Stimulated activated CD4-positive, alpha-beta T cell treated with anti-CD3 and anti-CD28 coated beads, Interleukin-4, amount 100 ng/mL, for 4 hours (primary cell): ENCODE measurements at regions not wholly inside any gene's neighbourhood (a gene's known extent, or its start where the extent isn't known, plus 50 kb on each side); places are given as distances from the start of the nearest gene placed in this dataset.

Experiments
- DNase-seq, 2 experiments: peaks; one replicate each; pipeline ENCODE4 v3.0.0-alpha.2; 2020

GRCh38 chr5:107293541-107294210, 377.1 kb downstream of the EFNA5 start:
- DNase-seq, result no peak

- DNase-seq, result no peak
Measured at GRCh38 chr5:107291866-107292265, 378.9 kb downstream of the EFNA5 start.

DNA sequence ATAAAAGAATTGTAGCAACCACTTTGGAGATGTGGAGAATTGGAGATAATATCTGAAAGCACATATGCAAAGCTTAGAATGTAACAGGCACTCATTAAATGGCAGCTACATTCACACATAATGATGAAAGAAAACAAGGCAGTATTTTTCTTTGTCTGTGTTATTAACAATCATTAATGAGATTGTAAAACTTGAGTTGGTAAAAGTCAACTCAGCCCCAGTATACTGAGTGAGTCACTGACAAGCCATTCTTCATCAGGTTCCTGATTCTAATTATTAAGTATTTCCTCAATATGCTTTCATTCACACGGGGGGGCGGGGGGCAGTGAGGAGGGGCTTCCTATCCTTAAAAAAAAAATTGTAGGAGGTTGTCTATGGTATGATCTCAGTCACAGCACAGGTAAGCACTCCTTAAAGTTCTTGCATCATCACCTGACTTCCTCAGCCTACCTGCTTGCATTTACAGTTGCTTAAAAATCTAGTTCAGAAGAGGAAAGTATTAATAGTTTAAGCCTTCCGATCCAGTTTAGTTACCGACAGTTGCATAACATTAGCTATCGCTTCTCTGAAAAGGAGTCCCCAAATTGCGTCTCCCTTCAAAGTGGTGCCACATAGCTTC, 379.8 kb downstream of the EFNA5 start:
- no peak for DNase-seq

- no peak for DNase-seq
Measured at GRCh38 chr5:107289030-107289714, 381.6 kb downstream of the EFNA5 start.

DNA sequence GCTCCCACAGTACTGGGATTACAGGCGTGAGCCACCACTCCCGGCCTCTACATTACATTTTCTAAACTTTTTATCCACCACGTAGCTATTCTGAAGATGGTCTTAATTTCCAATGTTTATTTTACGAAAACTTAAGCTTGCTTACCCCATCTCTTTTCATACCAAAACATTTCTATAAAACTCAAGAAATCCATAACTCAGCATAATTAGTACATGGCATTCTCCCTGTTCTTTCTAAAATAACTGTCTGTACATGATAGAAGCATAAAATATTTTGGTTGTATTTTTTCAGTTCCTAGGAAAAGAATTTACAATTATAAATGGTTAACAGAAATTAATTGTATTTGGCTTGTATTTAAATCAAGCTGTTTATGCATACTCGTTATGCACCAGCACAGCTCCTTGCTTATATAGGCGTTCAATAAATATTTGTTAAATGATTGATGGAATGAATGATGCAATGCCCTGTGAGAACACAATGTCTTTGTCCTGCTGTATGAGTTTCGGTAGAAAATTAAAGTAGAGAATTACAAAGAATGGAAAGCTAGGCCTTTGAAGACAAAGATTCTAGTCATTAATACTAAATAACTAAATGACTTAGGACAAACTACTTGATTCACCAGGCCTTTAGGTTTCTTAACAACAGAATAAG, 384.2 kb downstream of the EFNA5 start:
- DNase-seq, result no peak

DNA sequence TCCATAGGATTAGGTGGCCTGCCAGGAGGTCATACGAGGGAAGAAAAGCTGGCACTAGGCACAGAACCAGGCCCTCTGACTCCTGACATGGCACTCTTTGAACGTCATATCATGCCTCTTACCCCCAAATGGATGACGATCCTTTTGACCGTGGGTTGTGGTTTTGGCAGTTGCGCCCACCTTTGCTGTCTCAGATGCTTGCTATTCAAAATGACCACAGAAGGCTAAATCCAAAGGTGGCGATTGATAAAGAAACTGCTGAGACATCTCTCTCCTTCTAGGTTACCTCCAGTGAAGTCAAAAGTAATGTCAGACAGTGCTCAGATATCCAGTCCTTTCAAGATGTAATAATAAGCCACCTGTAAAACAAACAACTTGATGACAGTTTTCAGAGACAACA, 385.0 kb downstream of the EFNA5 start:
- no peak for DNase-seq

DNA sequence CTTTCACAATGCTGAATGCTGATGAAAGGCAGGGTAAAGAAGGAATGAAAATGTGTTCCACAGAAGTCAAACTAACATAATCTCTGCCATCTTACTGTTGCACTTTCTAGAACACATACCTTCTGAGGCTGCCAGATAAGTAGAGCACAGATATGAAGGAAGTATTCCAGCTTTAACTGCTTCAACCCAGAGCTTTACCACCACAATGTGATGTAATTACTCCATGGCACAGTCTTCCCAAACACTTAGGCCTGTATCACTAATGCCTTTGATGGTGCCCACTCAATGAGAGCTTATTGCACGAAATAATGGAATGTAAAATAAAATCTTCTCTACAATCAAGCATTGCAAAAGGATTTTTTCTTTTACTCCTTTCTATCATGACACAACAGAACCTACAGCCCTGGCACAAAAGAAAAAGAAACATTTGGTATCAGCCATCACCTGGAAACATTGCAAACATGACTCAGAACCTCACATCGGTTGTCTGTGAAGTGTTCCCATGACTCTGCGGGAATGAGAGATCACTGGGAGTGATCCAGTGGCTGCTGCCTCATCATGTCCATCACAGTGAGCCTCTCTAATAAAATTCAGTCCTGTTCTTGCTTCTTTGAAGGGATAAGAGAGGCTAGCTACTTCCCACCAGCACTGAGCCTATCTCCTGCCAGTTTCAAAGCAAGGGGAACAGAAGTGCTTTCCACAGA, 385.8 kb downstream of the EFNA5 start:
- no peak for DNase-seq

DNA sequence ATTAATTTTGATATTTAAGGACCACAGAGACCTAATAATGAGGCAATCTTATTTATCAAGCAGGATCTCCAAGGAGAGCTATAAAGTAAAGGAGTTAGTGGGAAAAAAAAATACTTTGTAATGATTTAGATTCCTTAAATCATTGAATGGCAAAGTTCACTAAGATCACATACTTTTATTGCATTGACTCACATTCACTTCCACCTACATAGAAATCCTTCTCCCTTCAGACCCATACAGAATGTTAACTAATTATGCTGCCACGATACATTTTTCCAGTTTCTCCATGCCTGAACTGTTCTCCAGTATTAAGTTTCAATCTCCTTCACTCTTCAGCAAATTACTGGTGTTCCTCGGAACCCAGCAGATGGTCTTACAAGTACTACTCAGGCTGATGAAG, 388.7 kb downstream of the EFNA5 start:
- DNase-seq, result no peak

- no peak for DNase-seq
Measured at GRCh38 chr5:107278774-107279173, 392.0 kb downstream of the EFNA5 start.

DNA sequence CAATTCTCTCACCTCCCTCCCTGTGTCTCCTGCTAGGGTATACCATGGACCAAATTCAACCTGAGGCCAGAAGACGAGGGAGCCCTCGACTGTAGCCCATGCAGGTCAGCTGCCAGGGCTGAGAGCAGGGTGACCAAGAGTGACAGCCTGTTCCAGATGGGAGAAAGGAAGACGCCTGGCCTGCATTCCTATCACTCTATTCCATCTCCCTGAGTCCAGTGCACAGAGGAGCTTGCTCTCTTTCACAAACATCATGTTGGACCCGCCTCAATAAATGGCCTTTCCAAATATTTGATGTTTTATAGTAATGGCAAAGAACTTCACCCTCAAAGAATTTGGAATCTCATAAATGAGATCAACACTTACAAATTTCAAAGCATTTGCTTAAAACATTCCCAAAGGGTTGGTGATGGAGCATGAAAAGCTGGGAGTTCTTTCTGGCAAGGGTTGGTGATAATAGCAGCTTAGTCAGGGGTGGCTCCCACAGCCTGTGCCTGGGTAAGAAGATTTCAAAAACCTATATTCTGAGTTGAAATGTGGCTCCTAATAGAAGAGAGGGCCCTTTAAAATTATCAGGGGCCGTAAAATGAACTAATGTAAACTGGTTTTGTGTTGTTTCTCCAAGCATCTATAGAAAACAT, 393.1 kb downstream of the EFNA5 start:
- no peak for DNase-seq

DNA sequence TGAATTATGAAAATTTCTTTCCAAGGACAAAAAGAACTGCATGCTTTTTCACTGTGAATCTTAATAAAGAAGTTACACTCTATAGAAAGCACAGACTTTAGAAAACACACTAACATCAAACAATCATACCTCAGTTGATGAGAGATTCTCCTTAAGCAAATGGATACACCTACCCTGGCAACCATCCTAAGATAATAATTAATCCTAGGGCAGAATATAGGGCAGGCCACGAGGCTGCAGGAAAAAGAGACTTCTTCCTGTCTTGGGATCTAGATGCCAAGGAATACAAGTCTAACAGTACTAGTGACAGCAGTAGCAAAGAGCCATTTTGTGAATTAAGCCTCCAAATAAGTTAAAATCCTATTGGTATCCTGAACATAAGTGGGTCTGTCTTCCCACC, 395.4 kb downstream of the EFNA5 start:
- no peak for DNase-seq

GRCh38 chr5:107274571-107274970, 396.2 kb downstream of the EFNA5 start:
- no peak for DNase-seq

- DNase-seq, result no peak
Measured at GRCh38 chr5:107272954-107273353, 397.8 kb downstream of the EFNA5 start.

GRCh38 chr5:107272509-107272908, 398.2 kb downstream of the EFNA5 start:
- DNase-seq, result no peak

GRCh38 chr5:107271682-107272350, 398.9 kb downstream of the EFNA5 start:
- DNase-seq, result no peak

- DNase-seq, result no peak
Measured at GRCh38 chr5:107270561-107270960, 400.2 kb downstream of the EFNA5 start.

DNA sequence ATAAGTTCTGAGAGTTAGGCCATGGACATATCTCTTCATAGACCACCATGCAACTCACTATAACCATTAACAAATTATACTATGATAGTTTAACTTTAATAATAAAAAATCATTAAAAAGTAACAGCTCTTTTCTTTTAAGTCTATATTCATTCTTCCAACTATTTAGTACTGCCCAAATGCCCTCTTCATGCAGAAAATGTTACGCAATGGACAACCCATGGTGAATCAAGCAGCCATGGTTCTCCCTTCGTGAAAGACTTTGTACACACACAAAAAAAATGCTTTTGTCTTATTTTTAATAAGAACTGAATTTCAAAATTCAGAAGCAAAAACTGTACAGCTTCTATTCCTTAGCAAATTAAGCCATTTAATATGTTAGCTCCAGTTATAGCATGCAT, 401.1 kb downstream of the EFNA5 start:
- no peak for DNase-seq

DNA sequence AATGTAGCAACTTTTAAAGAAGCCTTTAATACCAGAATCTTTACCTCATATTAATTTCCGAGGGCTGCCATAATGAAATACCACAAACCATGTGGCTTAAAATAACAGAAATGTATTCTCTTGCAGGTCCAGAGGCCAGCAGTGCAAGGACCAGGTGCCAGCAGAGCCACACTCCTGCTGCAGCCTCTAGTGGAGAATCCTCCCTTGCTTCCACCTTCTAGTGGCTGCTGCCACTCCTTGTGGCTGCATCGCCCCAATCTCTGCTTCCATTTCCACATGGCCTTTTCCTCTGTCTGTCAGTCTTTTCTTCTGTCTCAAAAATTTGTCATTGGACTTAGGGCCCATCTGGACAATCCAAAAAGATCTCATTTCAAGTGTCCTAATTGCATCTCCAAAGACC, 401.5 kb downstream of the EFNA5 start:
- no peak for DNase-seq

DNA sequence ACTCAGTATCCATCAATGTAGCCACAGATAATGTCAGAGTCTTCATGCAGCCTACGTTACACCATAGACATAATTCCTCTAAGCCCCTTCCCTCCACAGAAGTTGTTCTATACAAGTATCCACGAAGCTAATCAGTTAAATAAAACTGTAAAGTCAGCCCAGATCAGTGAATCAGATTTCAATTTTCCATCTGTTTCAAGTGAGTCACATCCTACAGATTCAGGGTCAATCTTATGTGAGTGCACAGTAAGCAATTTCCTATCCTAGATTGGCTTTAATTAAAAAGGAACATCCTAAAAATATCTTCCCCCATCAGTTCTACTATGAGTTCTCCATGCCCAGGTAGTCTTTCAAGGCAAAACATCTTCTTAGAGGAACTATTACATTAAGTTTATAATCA, 402.5 kb downstream of the EFNA5 start:
- no peak for DNase-seq

- no peak for DNase-seq
Measured at GRCh38 chr5:107266100-107266499, 404.6 kb downstream of the EFNA5 start.

GRCh38 chr5:107265193-107265592, 405.5 kb downstream of the EFNA5 start:
- no peak for DNase-seq

DNA sequence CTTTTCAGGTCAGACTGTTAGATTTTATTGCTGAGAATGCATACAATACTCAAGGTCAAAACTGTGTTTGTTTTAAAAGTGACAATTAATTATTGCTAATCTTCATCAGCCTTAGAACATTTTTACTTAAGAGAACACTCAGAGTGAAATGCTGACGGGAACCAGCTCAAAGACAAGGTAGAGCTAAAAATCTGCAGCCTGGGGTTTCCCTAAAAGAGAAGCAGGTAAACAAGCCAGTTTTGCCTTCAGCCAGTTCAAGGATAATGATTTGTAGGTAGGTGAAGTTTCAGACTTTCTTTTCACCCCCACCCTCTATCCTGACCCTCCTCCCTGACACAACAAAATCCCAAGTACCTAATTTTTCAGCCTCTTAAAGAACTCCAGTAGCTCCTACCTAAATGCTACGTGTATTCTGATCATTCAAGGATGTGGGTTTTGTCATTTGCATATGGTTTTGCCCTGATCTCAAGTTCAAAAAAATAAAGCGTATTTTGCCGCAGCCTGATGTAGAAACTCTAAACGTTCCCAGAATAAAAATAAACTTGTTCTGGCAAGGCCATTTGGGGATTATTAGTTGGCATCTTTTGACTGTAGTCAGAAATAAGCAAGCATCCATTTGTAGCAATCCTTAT, 407.2 kb downstream of the EFNA5 start:
- DNase-seq, result no peak
